Mucosa of stomach (tissue), 1 donor: ENCODE measurements at regions not wholly inside any gene's neighbourhood (a gene's known extent, or its start where the extent isn't known, plus 50 kb on each side); places are given as distances from the start of the nearest gene placed in this dataset.

Experiments
- H3K27me3 ChIP-seq: one replicate; pipeline ENCODE4 v1.7.0; 2013; ENCODE audit warnings: mild to moderate bottlenecking, low read length; ENCODE audit not compliant: control insufficient read depth, insufficient read depth
- H3K36me3 ChIP-seq: one replicate; pipeline ENCODE4 v1.7.0; 2013; ENCODE audit warnings: low read length; ENCODE audit not compliant: control insufficient read depth, insufficient read depth
- H3K4me1 ChIP-seq: one replicate; pipeline ENCODE4 v1.7.0; 2013; ENCODE audit warnings: mild to moderate bottlenecking, low read length; ENCODE audit not compliant: control insufficient read depth, insufficient read depth
- H3K4me3 ChIP-seq: one replicate; pipeline ENCODE4 v1.7.0; 2013; ENCODE audit warnings: low read length
- H3K9ac ChIP-seq: one replicate; pipeline ENCODE4 v1.7.0; 2013; ENCODE audit warnings: mild to moderate bottlenecking, low read length, moderate library complexity
- H3K9me3 ChIP-seq: one replicate; pipeline ENCODE4 v1.7.0; 2013; ENCODE audit warnings: mild to moderate bottlenecking, low read length, moderate library complexity; ENCODE audit not compliant: control insufficient read depth
- donor health status: Pancreatic carcinoma.

- Histone ChIP-seq H3K4me3 (no peak overlapping the region), H3K9me3 (no peaks in the 10 kb centered on the region), H3K27me3 (no peaks in the 10 kb centered on the region), H3K4me1 (no peaks in the 10 kb centered on the region), H3K9ac (no peak overlapping the region), H3K36me3 (no peaks in the 10 kb centered on the region)
These were observed 544.6 kb upstream of the ZEB2 start for GRCh38 chr2:145064511-145064910.

GRCh38 chr2:145060876-145061275 lies 541.0 kb upstream of the ZEB2 start:
- H3K4me3 ChIP-seq: no peak overlapping the region
- no peaks in the 10 kb centered on the region for H3K4me1 ChIP-seq
- no peaks in the 10 kb centered on the region for H3K9me3 ChIP-seq
- H3K9ac ChIP-seq: no peak overlapping the region
- no peaks in the 10 kb centered on the region for H3K27me3 ChIP-seq
- no peaks in the 10 kb centered on the region for H3K36me3 ChIP-seq

GRCh38 chr2:145059914-145060313 lies 540.0 kb upstream of the ZEB2 start:
- H3K27me3 ChIP-seq: no peaks in the 10 kb centered on the region
- H3K9me3 ChIP-seq: no peaks in the 10 kb centered on the region
- H3K36me3 ChIP-seq: no peaks in the 10 kb centered on the region
- H3K4me3 ChIP-seq: no peak overlapping the region
- H3K9ac ChIP-seq: no peak overlapping the region
- H3K4me1 ChIP-seq: no peaks in the 10 kb centered on the region

- Histone ChIP-seq H3K4me1 (no peaks in the 10 kb centered on the region), H3K9ac (no peak overlapping the region), H3K27me3 (no peaks in the 10 kb centered on the region), H3K4me3 (no peak overlapping the region), H3K9me3 (no peaks in the 10 kb centered on the region), H3K36me3 (no peaks in the 10 kb centered on the region)
These were observed 539.4 kb upstream of the ZEB2 start for GRCh38 chr2:145059343-145059742.

GRCh38 chr2:145058457-145058856 lies 538.5 kb upstream of the ZEB2 start:
- Histone ChIP-seq H3K9me3 (no peaks in the 10 kb centered on the region), H3K27me3 (no peaks in the 10 kb centered on the region), H3K4me1 (no peaks in the 10 kb centered on the region), H3K9ac (no peak overlapping the region), H3K36me3 (no peaks in the 10 kb centered on the region), H3K4me3 (no peak overlapping the region)

GRCh38 chr2:145055651-145056050 lies 535.7 kb upstream of the ZEB2 start:
- H3K9ac ChIP-seq: no peak overlapping the region
- H3K4me1 ChIP-seq: no peaks in the 10 kb centered on the region
- H3K27me3 ChIP-seq: no peaks in the 10 kb centered on the region
- H3K4me3 ChIP-seq: no peak overlapping the region
- no peaks in the 10 kb centered on the region for H3K9me3 ChIP-seq
- no peaks in the 10 kb centered on the region for H3K36me3 ChIP-seq

GRCh38 chr2:145050134-145050533 lies 530.2 kb upstream of the ZEB2 start:
- Histone ChIP-seq H3K4me1 (no peaks in the 10 kb centered on the region), H3K9me3 (no peaks in the 10 kb centered on the region), H3K9ac (no peak overlapping the region), H3K4me3 (no peak overlapping the region), H3K27me3 (no peaks in the 10 kb centered on the region), H3K36me3 (no peaks in the 10 kb centered on the region)

GRCh38 chr2:145049475-145049874 lies 529.6 kb upstream of the ZEB2 start:
- Histone ChIP-seq H3K4me3 (no peak overlapping the region), H3K9me3 (no peaks in the 10 kb centered on the region), H3K4me1 (no peaks in the 10 kb centered on the region), H3K36me3 (no peaks in the 10 kb centered on the region), H3K27me3 (no peaks in the 10 kb centered on the region), H3K9ac (no peak overlapping the region)

- Histone ChIP-seq H3K4me1 (no peaks in the 10 kb centered on the region), H3K36me3 (no peaks in the 10 kb centered on the region), H3K9me3 (no peaks in the 10 kb centered on the region), H3K27me3 (no peaks in the 10 kb centered on the region), H3K4me3 (no peak overlapping the region), H3K9ac (no peak overlapping the region)
These were observed 527.6 kb upstream of the ZEB2 start for GRCh38 chr2:145047554-145047953.

GRCh38 chr2:145044491-145044890 lies 524.6 kb upstream of the ZEB2 start:
- Histone ChIP-seq H3K4me3 (no peak overlapping the region), H3K9me3 (no peaks in the 10 kb centered on the region), H3K4me1 (no peaks in the 10 kb centered on the region), H3K36me3 (no peaks in the 10 kb centered on the region), H3K9ac (no peak overlapping the region), H3K27me3 (no peaks in the 10 kb centered on the region)

- Histone ChIP-seq H3K4me3 (no peak overlapping the region), H3K4me1 (no peaks in the 10 kb centered on the region), H3K9ac (no peak overlapping the region), H3K9me3 (no peaks in the 10 kb centered on the region), H3K36me3 (no peaks in the 10 kb centered on the region), H3K27me3 (no peaks in the 10 kb centered on the region)
These were observed 523.5 kb upstream of the ZEB2 start for GRCh38 chr2:145043399-145043834.

GRCh38 chr2:145041706-145042105 lies 521.8 kb upstream of the ZEB2 start:
- Histone ChIP-seq H3K9ac (no peak overlapping the region), H3K4me1 (no peaks in the 10 kb centered on the region)

GRCh38 chr2:145040433-145040832 lies 520.5 kb upstream of the ZEB2 start:
- no peak overlapping the region for H3K4me3 ChIP-seq
- no peak overlapping the region for H3K9ac ChIP-seq
- H3K4me1 ChIP-seq: no peaks in the 10 kb centered on the region
- H3K9me3 ChIP-seq: no peaks in the 10 kb centered on the region
- no peaks in the 10 kb centered on the region for H3K27me3 ChIP-seq
- H3K36me3 ChIP-seq: no peaks in the 10 kb centered on the region

More at GRCh38 chr2:145041706-145042105, 521.8 kb upstream of the ZEB2 start:
- Histone ChIP-seq H3K36me3 (no peaks in the 10 kb centered on the region), H3K9me3 (no peaks in the 10 kb centered on the region), H3K27me3 (no peaks in the 10 kb centered on the region), H3K4me3 (no peak overlapping the region)
